Body of pancreas (tissue), 4 donors: ENCODE measurements at regions not wholly inside any gene's neighbourhood (a gene's known extent, or its start where the extent isn't known, plus 50 kb on each side); places are given as distances from the start of the nearest gene placed in this dataset.

Experiments used
- CTCF ChIP-seq, 7 experiments: fragments of 450-650 bp in 4 of 7; fragments of 200-600 bp in 3 of 7; sonication (generic) in 3 of 7; IDR thresholded peaks; one replicate each; pipeline ENCODE4 v1.5.1; 2016 to 2019; ENCODE audit warnings: antibody characterized with exemption in 7 of 7
- POLR2A ChIP-seq, 3 donors: fragments of 450-650 bp; IDR thresholded peaks; one replicate each; pipeline ENCODE4 v1.6.1; 2016; ENCODE audit warnings: antibody characterized with exemption in 3 of 3, mild to moderate bottlenecking in 2 of 3

GRCh38 chr5:125835293-125836172 is 587.7 kb upstream of the GRAMD2B start:
- TF ChIP-seq CTCF (IDR thresholded peaks at IDR 0.05): peak; percentile 56 to 86 (median 74)
- no peak for TF ChIP-seq POLR2A (IDR thresholded peaks at IDR 0.05)
